ENCODE measurements at regions not wholly inside any gene's neighbourhood (a gene's known extent, or its start where the extent isn't known, plus 50 kb on each side); places are given as distances from the start of the nearest gene placed in this dataset.

DNA sequence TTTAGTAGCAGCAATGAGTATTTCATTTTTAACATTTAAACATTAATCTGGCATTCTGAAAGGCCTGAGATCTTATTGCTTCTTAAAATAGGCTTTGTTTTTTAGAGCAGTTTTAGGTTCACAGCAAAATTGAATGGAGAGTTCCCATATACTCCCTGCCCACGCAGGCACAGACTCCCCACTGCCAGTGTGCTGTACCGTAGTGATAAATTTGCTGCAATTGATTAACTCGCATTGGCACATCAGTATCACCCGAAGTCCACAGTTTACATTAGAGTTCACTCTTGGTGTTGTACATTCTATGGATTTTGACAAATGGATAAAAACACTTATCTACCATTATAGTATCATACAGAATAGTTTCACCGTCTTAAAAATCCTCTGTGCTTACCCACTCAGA lies 71.8 kb upstream of the ERRFI1 start:
- intact Hi-C loops (cut with micrococcal nuclease) = loop anchor here (1.0 to 5.0 kb wide), 6 partner anchors 9 to 156 kb away; partner anchors contain the start of gene TNFRSF9
- Mint-ChIP-seq H3K27me3 (ENCODE audit: low read depth) (no peaks in the 10 kb centered on the region), H3K9me3 (no peaks in the 10 kb centered on the region), H3K36me3 (ENCODE audit: low read depth) (peaks cover 3% of the 10 kb centered on the region), H3K4me1 (ENCODE audit: low read depth) (peaks cover 43% of the 10 kb centered on the region), H3K27ac (peak overlapping the region; percentile 29), H3K4me3 (ENCODE audit: low read depth) (no peak overlapping the region)
- no peak for DNase-seq (ENCODE audit: low spot score)

DNA sequence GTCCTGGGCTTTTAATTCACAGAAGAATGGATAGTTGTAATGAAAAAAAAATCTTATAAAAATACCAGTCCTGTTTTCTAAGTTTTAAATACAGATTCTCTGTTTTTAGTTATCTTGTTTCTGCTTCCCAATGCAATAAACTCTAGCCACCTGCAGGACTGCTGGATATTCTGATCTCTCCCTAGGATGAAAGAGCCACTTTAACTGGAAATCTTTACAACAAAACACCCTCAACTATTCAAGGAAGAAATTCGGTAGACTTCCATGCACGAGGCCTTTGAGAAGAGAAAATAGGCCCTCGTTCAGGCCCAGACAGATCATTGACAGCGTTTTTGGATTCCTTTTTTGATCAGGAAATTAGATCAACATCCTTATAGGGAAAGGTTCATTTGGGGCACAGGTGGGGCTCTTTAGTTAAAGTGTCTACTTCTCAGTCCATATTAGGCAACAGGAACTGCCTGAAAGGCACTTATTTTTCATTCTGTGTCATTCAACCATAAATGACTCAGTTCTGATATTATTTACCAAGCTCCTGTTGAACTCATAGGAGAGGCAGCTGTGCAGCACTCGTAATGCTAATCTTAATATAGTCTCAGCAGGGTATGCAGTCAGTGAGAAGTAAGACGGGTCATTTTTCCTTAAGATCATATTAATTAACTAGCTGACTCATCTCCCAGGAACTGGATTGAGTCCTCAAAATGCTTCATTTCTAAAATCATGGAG lies 71.1 kb upstream of the ERRFI1 start:
- Mint-ChIP-seq H3K27ac (peak overlapping the region; percentile 90), H3K9me3 (no peaks in the 10 kb centered on the region), H3K4me1 (ENCODE audit: low read depth) (peaks cover 47% of the 10 kb centered on the region), H3K36me3 (ENCODE audit: low read depth) (peaks cover 3% of the 10 kb centered on the region), H3K27me3 (ENCODE audit: low read depth) (no peaks in the 10 kb centered on the region), H3K4me3 (ENCODE audit: low read depth) (peak overlapping the region; percentile 53)
- intact Hi-C loops (cut with micrococcal nuclease) = loop anchor here (1.0 to 5.0 kb wide), 5 partner anchors 8 to 155 kb away; partner anchors contain the start of gene TNFRSF9
- DNase-seq (ENCODE audit: low spot score) = peak; percentile 13

DNA sequence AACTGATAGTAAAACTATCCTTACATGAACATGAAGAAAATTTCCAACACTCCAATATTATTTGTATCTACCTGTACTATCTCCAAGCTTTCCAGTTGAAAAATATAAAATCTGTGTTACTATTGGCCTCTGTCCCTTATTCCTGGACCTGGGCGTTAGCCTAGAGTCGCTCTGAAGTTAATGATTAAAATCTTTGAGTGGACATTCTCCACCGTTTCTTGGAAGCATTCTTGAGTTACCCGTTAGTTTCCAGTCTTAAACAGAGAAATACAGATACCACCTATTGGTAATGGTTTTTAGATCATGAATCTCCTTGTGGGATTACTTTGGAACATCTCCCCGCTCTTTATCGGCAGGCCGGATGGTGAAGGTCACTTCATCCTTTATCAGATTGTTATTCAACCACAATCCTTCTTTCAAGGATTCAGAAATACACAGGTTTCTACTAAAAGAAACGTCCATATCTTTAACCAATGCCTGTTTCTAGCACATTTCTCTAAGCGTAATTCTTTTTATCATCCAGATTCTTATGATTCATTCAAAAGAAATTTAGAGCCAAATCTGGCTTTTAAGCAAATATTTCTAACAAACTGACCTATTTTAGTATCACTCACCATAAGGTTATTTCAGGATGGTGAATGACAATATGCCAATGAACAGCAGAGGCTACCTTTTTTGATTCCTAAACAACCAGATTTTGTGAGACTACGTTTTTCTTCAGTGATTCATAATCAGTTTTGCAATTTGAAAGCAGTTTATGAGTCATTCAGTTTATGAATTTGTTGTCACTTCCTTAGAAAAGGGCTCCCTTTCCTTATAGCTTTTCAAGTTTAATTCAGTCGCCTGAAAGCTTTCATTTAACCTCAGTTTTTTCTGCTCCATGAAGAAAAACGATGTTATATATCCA lies 70.2 kb upstream of the ERRFI1 start:
- Mint-ChIP-seq H3K4me3 (ENCODE audit: low read depth) (no peak overlapping the region), H3K27ac (peak overlapping the region; percentile 90), H3K4me1 (ENCODE audit: low read depth) (peaks cover 53% of the 10 kb centered on the region), H3K36me3 (ENCODE audit: low read depth) (peaks cover 3% of the 10 kb centered on the region), H3K27me3 (ENCODE audit: low read depth) (no peaks in the 10 kb centered on the region), H3K9me3 (no peaks in the 10 kb centered on the region)
- DNase-seq (ENCODE audit: low spot score) = no peak
- intact Hi-C loops (cut with micrococcal nuclease) = loop anchor here (1.0 to 5.0 kb wide), 5 partner anchors 7 to 154 kb away; partner anchors contain the start of gene TNFRSF9

- peaks cover 57% of the 10 kb centered on the region for H3K4me1 Mint-ChIP-seq (ENCODE audit: low read depth)
- no peak for DNase-seq (ENCODE audit: low spot score)
- no peak overlapping the region for H3K27ac Mint-ChIP-seq
- H3K36me3 Mint-ChIP-seq (ENCODE audit: low read depth) = peaks cover 3% of the 10 kb centered on the region
- intact Hi-C loops (cut with micrococcal nuclease) = loop anchor here (5.0 kb wide), 2 partner anchors 48 to 153 kb away; partner anchors contain the start of gene TNFRSF9
- no peaks in the 10 kb centered on the region for H3K27me3 Mint-ChIP-seq (ENCODE audit: low read depth)
- no peak overlapping the region for H3K4me3 Mint-ChIP-seq (ENCODE audit: low read depth)
- H3K9me3 Mint-ChIP-seq = no peaks in the 10 kb centered on the region
These were observed 69.5 kb upstream of the ERRFI1 start for GRCh38 chr1:8095584-8095983.

GRCh38 chr1:8094481-8095241 lies 68.6 kb upstream of the ERRFI1 start:
- peaks cover 3% of the 10 kb centered on the region for H3K36me3 Mint-ChIP-seq (ENCODE audit: low read depth)
- intact Hi-C loops (cut with micrococcal nuclease) = loop anchor here (5.0 kb wide), 2 partner anchors 47 to 152 kb away; partner anchors contain the start of gene TNFRSF9
- peaks cover 65% of the 10 kb centered on the region for H3K4me1 Mint-ChIP-seq (ENCODE audit: low read depth)
- no peaks in the 10 kb centered on the region for H3K27me3 Mint-ChIP-seq (ENCODE audit: low read depth)
- no peak overlapping the region for H3K4me3 Mint-ChIP-seq (ENCODE audit: low read depth)
- no peaks in the 10 kb centered on the region for H3K9me3 Mint-ChIP-seq
- H3K27ac Mint-ChIP-seq = peak overlapping the region; percentile 42
- no peak for DNase-seq (ENCODE audit: low spot score)

GRCh38 chr1:8093221-8093980 lies 67.3 kb upstream of the ERRFI1 start:
- DNase-seq (ENCODE audit: low spot score) = no peak
- H3K4me3 Mint-ChIP-seq (ENCODE audit: low read depth) = no peak overlapping the region
- H3K9me3 Mint-ChIP-seq = no peaks in the 10 kb centered on the region
- H3K36me3 Mint-ChIP-seq (ENCODE audit: low read depth) = peaks cover 3% of the 10 kb centered on the region
- H3K27me3 Mint-ChIP-seq (ENCODE audit: low read depth) = no peaks in the 10 kb centered on the region
- intact Hi-C loops (cut with micrococcal nuclease) = no loop called here
- H3K27ac Mint-ChIP-seq = no peak overlapping the region
- peaks cover 73% of the 10 kb centered on the region for H3K4me1 Mint-ChIP-seq (ENCODE audit: low read depth)

DNA sequence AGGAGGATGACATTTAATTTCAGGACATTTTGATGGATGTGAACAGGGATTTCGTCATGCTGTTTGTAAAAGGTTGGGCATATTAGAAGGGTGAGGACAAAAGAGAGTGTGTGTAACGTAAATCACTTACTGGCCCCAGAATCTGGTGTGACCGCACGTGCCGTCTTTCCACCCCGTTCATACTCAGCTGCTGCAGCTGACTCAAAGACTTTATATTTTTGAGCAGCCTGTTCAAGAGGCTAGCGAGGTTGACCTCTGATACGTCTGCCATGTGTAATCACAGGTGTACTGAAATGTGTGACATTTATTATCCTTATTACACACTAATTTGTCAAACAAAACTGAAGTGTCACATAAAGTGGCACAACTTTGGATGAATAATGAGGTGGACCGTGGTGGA lies 66.5 kb upstream of the ERRFI1 start:
- Mint-ChIP-seq H3K4me3 (ENCODE audit: low read depth) (no peak overlapping the region), H3K27ac (no peak overlapping the region), H3K27me3 (ENCODE audit: low read depth) (no peaks in the 10 kb centered on the region), H3K4me1 (ENCODE audit: low read depth) (peaks cover 69% of the 10 kb centered on the region), H3K9me3 (no peaks in the 10 kb centered on the region), H3K36me3 (ENCODE audit: low read depth) (peaks cover 3% of the 10 kb centered on the region)
- no peak for DNase-seq (ENCODE audit: low spot score)
- intact Hi-C loops (cut with micrococcal nuclease) = no loop called here

DNA sequence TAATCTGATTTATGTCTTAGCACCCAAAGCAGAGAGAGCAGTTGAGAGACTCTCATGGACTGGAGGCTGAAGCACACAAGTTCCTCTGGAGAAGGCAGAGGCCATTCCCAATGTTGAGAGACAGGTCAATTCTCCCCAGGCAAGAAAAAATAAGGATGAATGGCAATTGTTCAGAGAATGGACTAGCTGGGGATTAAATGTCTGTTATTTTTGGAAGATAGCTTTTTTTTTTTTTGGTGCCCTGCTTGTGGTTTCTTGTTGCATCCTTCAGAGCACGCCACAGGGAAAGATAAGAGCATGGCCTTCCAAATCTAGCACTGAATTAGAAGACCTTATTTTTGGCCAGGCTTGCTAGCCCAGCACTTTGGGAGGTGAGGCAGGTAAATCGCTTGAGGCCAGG lies 65.6 kb upstream of the ERRFI1 start:
- no peak for DNase-seq (ENCODE audit: low spot score)
- Mint-ChIP-seq H3K36me3 (ENCODE audit: low read depth) (peaks cover 3% of the 10 kb centered on the region), H3K9me3 (no peaks in the 10 kb centered on the region), H3K27me3 (ENCODE audit: low read depth) (no peaks in the 10 kb centered on the region), H3K27ac (no peak overlapping the region), H3K4me3 (ENCODE audit: low read depth) (no peak overlapping the region), H3K4me1 (ENCODE audit: low read depth) (peaks cover 59% of the 10 kb centered on the region)
- intact Hi-C loops (cut with micrococcal nuclease) = no loop called here

- peaks cover 2% of the 10 kb centered on the region for H3K27me3 Mint-ChIP-seq (ENCODE audit: low read depth)
- H3K36me3 Mint-ChIP-seq (ENCODE audit: low read depth) = peaks cover 3% of the 10 kb centered on the region
- H3K27ac Mint-ChIP-seq = peak overlapping the region; percentile 72
- intact Hi-C loops (cut with micrococcal nuclease) = loop anchor here (1.0 kb wide), 1 partner anchor 92 kb away; no protein-coding TSS in a partner anchor
- peaks cover 46% of the 10 kb centered on the region for H3K4me1 Mint-ChIP-seq (ENCODE audit: low read depth)
- no peaks in the 10 kb centered on the region for H3K9me3 Mint-ChIP-seq
- no peak overlapping the region for H3K4me3 Mint-ChIP-seq (ENCODE audit: low read depth)
- DNase-seq (ENCODE audit: low spot score) = no peak
These were observed 64.2 kb upstream of the ERRFI1 start for GRCh38 chr1:8090241-8090702.

DNA sequence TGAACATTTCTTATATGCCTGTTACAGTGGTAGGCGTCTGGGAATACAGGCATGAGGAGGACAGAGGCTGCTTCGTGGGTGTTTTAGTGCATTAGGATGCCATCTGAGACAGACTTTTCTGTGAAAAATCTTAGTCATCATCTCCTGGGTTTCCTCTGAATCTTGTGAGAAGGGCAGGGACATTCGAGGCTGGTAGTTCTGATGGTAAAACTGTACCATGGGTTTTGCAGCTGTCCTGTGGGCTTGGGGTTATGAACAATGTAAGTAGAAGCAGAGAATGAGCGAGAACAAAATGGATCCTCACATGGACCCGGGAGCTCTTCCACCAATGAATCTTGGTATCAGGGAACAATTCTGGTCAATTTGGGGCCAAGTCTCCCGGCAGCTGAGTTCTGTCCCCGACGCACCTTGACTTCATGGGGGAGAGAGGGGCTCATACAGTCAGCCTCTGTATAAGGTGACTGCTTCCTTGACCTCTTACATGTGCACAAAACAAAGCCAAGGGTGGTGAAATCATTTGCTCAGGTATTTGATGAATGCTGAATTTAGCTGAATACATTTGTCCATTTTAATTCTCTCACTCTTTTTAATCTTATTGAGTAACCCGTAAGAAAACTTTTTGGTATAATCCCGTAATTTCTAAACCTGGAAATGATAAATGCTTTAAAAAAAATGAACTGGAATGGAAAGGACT lies 63.6 kb upstream of the ERRFI1 start:
- H3K27me3 Mint-ChIP-seq (ENCODE audit: low read depth) = peaks cover 2% of the 10 kb centered on the region
- H3K4me1 Mint-ChIP-seq (ENCODE audit: low read depth) = peaks cover 41% of the 10 kb centered on the region
- intact Hi-C loops (cut with micrococcal nuclease) = loop anchor here (1.0 kb wide), 2 partner anchors 8 to 93 kb away; no protein-coding TSS in a partner anchor
- peak overlapping the region; percentile 68 for H3K27ac Mint-ChIP-seq
- H3K9me3 Mint-ChIP-seq = no peaks in the 10 kb centered on the region
- peaks cover 3% of the 10 kb centered on the region for H3K36me3 Mint-ChIP-seq (ENCODE audit: low read depth)
- no peak for DNase-seq (ENCODE audit: low spot score)
- H3K4me3 Mint-ChIP-seq (ENCODE audit: low read depth) = no peak overlapping the region

- H3K4me3 Mint-ChIP-seq (ENCODE audit: low read depth) = no peak overlapping the region
These were observed 59.9 kb upstream of the ERRFI1 start for GRCh38 chr1:8086055-8086454.

More at GRCh38 chr1:8086055-8086454, 59.9 kb upstream of the ERRFI1 start:
- intact Hi-C loops (cut with micrococcal nuclease) = no loop called here
- no peaks in the 10 kb centered on the region for H3K9me3 Mint-ChIP-seq
- H3K36me3 Mint-ChIP-seq (ENCODE audit: low read depth) = no peaks in the 10 kb centered on the region
- no peak for DNase-seq (ENCODE audit: low spot score)
- H3K4me1 Mint-ChIP-seq (ENCODE audit: low read depth) = peaks cover 19% of the 10 kb centered on the region
- H3K27me3 Mint-ChIP-seq (ENCODE audit: low read depth) = peaks cover 2% of the 10 kb centered on the region
- H3K27ac Mint-ChIP-seq = no peak overlapping the region
